ENCODE measurements at regions not wholly inside any gene's neighbourhood (a gene's known extent, or its start where the extent isn't known, plus 50 kb on each side); places are given as distances from the start of the nearest gene placed in this dataset.

DNA sequence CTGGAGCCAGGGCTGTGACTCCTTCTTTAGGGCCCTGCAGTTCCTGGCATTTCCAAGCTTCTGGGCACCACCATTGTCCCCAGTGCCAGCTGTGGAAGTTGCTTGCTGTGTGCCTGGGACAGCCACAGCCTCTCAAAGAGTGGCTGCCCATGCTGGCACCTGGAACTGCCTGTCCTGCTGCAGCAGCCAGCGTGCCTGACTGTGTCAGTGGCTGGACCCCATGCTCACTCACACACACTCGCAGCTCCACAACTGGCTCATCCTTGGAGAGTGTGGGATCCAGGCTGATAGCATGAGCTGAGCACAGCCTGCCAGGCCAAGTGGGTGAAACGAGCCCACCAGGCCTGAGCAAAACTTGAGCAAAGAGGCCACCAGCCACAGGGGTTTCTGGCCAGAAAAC is 1107.6 kb downstream of the C4orf33 start:
- Histone ChIP-seq H3K4me1 (ENCODE audit: control insufficient read depth, extremely low read depth, insufficient read depth, low read length) (no peaks in the 10 kb centered on the region), H3K27ac (ENCODE audit: control insufficient read depth, insufficient read depth, low read length) (no peak overlapping the region), H4K20me1 (ENCODE audit: control insufficient read depth, extremely low read depth, insufficient read depth, low read length) (no peaks in the 10 kb centered on the region), H3K27me3 (ENCODE audit: control insufficient read depth, extremely low read depth, insufficient read depth, low read length) (no peaks in the 10 kb centered on the region), H3K4me2 (ENCODE audit: control insufficient read depth, extremely low read depth, insufficient read depth, low read depth, low read length) (no peak overlapping the region), H3K9me1 (ENCODE audit: control insufficient read depth, extremely low read depth, insufficient read depth, low read length) (no peaks in the 10 kb centered on the region), H3K4me3 (ENCODE audit: control insufficient read depth in 2 of 3, extremely low read depth in 1 of 3, insufficient read depth in 2 of 3, low read depth in 1 of 3, low read length in 3 of 3) (no peak overlapping the region), H3K9ac (ENCODE audit: control insufficient read depth, extremely low read depth, insufficient read depth, low read length) (no peak overlapping the region), H3K79me2 (ENCODE audit: control insufficient read depth, insufficient read depth, low read length) (no peaks in the 10 kb centered on the region), H3K9me3 (ENCODE audit: control insufficient read depth, low read depth, low read length) (peaks cover 6% of the 10 kb centered on the region), H3K36me3 (ENCODE audit: control insufficient read depth in 2 of 2, extremely low read depth in 1 of 2, insufficient read depth in 2 of 2, low read length in 2 of 2) (no peaks in the 10 kb centered on the region), H2AFZ (ENCODE audit: control insufficient read depth, low read length) (no peak overlapping the region)
- dilution Hi-C loops (cut with MboI; ENCODE audit: extremely low pct_ligation_motif_present, low sequenced_read_pairs), result no loop called here
- no peak for TF ChIP-seq CTCF (optimal IDR thresholded peaks at IDR 0.05 in 1 of 3, IDR thresholded peaks at IDR 0.05 in 1 of 3, conservative IDR thresholded peaks at IDR 0.05 in 1 of 3; ENCODE audit: extremely low read depth in 1 of 3, insufficient read depth in 2 of 3, low read length in 3 of 3)
- no peak for DNase-seq (ENCODE audit: low read depth, low spot score)
- no peak for FAIRE-seq

GRCh38 chr4:130210864-130211263 is 1114.9 kb downstream of the C4orf33 start:
- Histone ChIP-seq H3K4me2 (ENCODE audit: control insufficient read depth, extremely low read depth, insufficient read depth, low read depth, low read length) (no peak overlapping the region), H3K27me3 (ENCODE audit: control insufficient read depth, extremely low read depth, insufficient read depth, low read length) (no peaks in the 10 kb centered on the region), H3K27ac (ENCODE audit: control insufficient read depth, insufficient read depth, low read length) (no peak overlapping the region), H4K20me1 (ENCODE audit: control insufficient read depth, extremely low read depth, insufficient read depth, low read length) (no peaks in the 10 kb centered on the region), H2AFZ (ENCODE audit: control insufficient read depth, low read length) (no peak overlapping the region), H3K79me2 (ENCODE audit: control insufficient read depth, insufficient read depth, low read length) (no peaks in the 10 kb centered on the region), H3K36me3 (ENCODE audit: control insufficient read depth in 2 of 2, extremely low read depth in 1 of 2, insufficient read depth in 2 of 2, low read length in 2 of 2) (no peaks in the 10 kb centered on the region), H3K4me3 (ENCODE audit: control insufficient read depth in 2 of 3, extremely low read depth in 1 of 3, insufficient read depth in 2 of 3, low read depth in 1 of 3, low read length in 3 of 3) (no peak overlapping the region), H3K9me1 (ENCODE audit: control insufficient read depth, extremely low read depth, insufficient read depth, low read length) (no peaks in the 10 kb centered on the region), H3K9me3 (ENCODE audit: control insufficient read depth, low read depth, low read length) (no peaks in the 10 kb centered on the region), H3K4me1 (ENCODE audit: control insufficient read depth, extremely low read depth, insufficient read depth, low read length) (no peaks in the 10 kb centered on the region), H3K9ac (ENCODE audit: control insufficient read depth, extremely low read depth, insufficient read depth, low read length) (no peak overlapping the region)
- DNase-seq (ENCODE audit: low read depth, low spot score) (no peak), FAIRE-seq (no peak)
- TF ChIP-seq CTCF (optimal IDR thresholded peaks at IDR 0.05 in 1 of 3, IDR thresholded peaks at IDR 0.05 in 1 of 3, conservative IDR thresholded peaks at IDR 0.05 in 1 of 3; ENCODE audit: extremely low read depth in 1 of 3, insufficient read depth in 2 of 3, low read length in 3 of 3) (no peak), EZH2 (IDR thresholded peaks at IDR 0.05; ENCODE audit: low read length) (no peak)
- dilution Hi-C loops (cut with MboI; ENCODE audit: extremely low pct_ligation_motif_present, low sequenced_read_pairs), result no loop called here
